GM19324 (cell line): ENCODE measurements at regions not wholly inside any gene's neighbourhood (a gene's known extent, or its start where the extent isn't known, plus 50 kb on each side); places are given as distances from the start of the nearest gene placed in this dataset.
"Not testable (repeated sequence)": the region's sequence is repeated elsewhere in the genome, so short reads cannot be mapped to it uniquely, and the experiment has no call there.

ENCODE experiments used
- ATAC-seq: cut with Tn5 transposase; IDR thresholded peaks from one replicate; pipeline ENCODE4 v1.9.1; 2021; ENCODE audit warnings: mild to moderate bottlenecking, moderate library complexity; ENCODE audit not compliant: unreplicated experiment, low FRiP score

DNA sequence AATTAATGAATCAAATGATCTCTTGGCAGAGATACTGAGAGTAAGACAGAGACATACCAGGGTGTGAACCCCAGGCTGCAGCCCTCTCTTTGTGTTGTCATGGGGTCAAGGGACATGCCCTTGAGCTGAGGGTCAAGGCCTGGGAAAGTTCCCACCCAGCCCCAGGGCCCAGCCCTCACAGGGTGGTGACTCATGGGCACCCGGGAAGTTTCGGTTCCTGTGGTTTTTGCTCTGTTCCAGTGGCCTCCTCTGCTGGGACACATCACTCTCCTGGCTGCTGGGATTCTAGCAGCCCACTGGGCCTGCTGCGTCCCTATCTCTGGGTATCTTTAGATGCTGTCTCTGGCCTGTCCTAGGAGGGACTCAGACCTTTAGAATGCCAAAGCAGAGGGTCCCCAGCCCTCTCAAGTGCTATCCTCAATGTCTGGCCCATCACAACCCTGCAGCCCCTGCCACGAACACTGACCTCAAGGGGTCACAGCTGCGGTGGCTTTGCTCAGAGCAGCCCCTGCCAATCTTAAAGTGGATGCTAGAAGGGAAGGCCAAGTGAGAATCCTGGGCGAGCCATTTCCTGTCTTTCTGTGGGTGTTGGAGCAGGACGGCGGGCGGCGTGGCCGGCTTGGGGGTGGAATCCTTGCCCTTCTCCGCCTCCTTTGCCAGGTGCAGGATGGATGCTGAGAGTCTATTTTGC lies 148.4 kb upstream of the TLE3 start:
- ATAC-seq = no peak

DNA sequence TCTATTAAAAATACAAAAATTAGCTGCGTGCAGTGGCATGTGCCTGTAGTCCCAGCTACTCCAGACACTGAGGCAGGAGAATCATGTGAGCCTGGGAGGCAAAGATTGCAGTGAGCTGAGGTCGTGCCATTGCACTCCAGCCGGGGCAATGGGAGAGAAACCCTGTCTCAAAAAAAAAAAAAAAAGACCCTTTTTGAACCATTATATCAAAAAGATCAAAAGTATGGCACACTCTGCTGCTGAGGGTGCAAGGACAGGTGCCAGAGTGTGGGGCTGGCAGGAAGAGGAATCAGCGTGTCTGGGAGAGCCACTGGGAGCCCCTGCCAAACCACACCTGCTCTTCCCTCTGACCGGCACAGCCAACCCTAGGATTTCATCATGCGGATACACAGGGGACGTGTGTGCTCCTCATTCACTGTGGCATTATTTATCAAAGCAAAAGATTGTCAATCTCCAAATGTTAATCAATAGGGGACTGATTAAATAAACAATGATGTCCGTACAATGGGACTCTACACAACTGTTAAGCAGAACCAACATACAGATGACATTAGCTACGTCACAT lies 147.3 kb upstream of the TLE3 start:
- no peak for ATAC-seq

DNA sequence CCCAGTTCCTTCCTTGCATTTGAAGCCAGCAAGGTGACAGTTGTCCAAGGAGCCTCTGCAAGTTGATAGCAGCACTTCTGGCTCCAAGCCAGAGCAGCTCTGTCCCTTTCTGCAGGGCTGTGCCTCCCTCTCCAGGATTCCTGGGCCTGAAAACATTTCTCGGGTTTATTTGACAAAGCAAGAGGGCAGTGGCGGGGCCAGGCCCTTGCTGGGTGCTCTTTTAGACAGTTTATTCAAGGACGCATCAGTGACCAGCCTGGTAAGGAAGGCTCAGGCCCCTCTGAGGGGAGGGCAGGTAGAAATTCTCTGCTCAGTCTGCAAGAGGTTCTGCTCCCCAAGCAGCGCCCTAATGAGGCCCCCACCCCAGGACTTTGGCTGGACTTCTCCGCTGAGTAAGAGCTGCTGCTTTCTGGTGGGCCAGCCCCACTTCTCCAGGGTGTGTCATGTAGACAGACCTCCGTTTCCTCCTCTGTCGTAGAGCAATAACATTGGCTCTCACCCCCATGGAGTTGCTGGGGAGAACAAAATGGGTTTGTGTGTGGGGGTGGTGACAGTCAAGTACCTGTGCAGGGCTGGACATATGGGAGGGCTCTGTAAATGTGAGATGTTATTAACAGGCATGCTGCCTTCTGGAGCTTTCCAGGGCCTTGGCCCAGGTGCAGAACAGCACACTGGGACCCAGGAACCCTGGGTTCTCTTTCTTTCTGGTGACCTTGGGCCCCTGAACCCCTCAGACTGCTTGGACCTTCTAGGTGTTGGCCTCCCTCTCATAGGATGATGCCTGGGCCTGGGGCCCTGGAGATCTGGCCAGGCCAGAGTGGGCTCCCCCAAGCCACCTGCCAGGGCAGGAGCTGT lies 146.2 kb upstream of the TLE3 start:
- no peak for ATAC-seq

DNA sequence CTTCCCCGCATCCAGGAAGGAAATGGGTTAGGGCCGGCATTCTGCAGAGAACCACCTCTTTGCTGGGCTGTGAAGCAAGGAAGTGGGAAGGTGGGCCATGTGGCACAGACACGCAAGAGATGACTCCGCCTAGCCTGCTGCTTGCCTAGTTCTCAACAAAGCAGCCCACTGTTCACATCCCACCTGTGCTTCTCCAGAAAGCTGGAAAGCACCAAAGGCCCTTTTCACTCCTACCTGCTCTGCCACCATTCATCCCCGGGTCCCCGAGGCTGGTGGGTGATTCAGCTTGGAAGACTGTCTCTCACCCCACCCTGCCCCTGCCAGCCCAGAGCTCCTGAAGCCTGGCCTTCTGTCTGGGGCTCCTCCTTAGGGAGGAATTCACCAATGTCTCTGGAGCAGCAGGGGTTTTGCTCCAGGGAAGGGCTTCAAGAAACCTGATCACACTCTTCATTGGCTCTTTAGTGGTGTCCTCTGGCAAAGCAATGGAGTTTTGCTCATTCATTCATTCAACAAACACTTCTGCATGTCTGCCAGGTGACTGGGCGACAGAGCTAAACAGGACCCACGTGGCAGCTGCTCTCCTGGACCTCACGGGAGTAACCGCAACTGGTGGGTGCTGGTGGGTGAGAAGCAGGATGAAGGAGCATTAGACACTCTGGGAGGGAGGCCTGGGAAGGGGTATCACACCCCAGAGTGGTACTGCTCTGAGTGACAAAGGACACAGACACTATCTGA lies 145.4 kb upstream of the TLE3 start:
- ATAC-seq = no peak

DNA sequence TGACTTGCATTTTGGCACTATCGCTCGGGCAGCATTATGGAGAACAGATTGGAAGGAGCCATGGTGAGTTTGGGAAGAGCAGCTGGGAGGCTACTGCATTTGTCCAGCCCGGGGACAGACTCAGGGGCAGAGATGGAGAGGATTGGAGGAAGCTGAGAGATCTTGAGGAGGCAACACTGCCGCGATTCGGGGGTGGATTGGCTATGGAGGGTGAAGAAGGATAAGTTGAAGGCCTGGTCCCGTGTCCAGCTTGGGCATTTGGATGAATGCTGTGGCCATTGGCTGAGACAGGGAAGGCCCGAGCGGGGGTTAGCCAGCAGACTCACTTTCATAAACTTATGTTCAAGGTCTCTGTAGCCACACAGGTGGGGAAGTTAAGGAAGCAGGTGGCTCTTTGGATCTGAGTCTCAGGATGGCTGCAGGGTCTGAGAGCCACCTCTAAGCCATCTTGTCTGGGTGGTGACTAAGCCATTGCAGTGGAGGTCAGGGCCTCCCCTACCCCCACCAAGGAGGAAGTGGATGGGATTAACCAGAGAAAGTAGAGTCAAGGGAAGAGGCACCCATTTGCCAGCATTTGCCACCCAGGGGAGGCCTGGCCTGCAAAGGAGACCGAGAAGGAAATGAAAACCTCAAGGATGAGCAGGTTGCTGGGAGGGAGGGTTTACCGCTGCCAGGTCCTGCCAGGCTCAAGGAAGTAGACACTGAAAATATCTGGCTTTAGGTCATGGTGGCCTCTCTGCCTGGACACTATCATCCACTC lies 144.0 kb upstream of the TLE3 start:
- no peak for ATAC-seq

DNA sequence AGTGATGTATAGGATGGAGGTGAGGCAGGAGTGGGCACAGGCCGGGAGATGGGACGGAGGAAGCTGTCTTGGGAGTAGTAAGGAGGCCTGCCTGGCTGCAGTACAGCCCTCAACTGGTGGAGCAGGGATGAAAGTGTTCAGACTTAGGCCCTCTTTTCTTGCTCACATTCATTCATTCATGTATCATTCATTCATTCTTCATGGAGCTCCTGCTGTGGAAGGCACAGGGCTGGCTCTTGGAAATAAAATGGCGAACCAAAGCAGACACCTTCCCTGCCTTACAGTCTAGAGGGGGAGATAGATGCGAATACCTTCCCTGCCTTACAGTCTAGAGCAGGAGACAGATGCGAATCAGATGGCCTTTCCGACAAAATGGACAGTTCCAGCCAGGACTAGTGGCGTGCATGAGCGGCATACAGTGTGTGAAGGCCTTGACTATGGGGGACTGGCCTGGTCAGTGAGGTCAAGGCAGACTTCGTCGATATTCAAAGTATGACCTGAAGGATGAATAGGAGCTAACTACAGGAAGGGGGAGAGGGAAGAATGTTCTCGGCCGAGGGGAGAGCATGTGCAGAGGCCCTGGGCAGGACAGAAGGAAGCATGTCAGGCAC lies 143.2 kb upstream of the TLE3 start:
- ATAC-seq = no peak

DNA sequence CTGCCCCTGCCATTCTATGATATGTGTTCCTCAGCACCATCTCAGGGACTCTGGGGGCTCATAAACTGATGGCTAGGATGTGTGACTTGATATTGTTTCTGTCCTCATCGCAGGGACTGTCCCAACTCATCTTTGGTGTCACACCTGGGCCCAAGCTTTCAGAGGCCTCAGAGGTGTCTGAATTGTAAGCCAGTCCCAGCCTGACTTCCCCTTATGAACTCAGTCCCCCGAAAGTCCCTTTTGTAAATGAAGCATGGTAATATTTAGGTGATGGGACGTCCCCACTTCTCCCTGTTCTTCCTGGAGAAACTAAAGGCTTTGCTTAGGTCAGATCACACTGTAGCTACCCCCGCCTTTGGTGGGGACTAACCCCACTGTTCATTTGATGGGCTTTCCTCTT lies 142.4 kb upstream of the TLE3 start:
- no peak for ATAC-seq

DNA sequence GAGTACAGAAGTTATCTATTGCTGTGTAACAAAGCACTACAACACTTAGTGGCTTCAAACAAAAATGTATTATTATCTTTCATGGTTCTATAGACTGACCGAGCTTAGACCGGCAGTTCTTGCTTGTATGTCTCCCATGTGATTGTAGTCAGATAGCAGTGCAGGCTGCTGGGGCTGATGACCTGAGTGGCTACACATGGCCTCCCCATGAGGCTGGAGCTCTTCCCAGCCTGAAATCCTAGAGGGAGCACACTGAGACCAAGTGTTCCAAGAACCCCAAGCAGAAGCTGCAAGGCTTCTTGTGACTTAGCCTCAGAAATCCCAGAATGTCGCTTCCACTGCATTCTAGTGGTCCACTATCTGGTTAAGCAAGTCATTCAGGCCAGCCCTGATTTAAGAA lies 141.2 kb upstream of the TLE3 start:
- ATAC-seq = no peak

DNA sequence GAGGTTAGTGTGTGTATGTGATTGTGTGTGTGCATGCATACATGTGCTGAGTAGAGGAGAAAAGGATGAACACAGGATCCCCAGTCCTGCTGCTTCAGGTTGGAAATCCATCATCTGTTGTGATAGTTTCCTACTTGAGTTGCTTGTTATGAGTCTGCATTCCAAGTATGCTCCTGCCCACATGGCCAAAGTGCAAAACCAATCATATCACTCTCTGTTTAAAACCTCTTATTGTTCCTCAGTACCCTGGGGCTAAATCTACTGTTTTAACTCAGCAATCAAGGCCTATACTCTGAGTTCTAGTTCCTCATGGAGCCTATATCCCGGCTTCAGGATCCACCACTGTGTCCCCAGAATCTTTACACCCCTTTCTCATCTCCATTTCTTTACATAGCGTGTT lies 139.9 kb upstream of the TLE3 start:
- no peak for ATAC-seq

DNA sequence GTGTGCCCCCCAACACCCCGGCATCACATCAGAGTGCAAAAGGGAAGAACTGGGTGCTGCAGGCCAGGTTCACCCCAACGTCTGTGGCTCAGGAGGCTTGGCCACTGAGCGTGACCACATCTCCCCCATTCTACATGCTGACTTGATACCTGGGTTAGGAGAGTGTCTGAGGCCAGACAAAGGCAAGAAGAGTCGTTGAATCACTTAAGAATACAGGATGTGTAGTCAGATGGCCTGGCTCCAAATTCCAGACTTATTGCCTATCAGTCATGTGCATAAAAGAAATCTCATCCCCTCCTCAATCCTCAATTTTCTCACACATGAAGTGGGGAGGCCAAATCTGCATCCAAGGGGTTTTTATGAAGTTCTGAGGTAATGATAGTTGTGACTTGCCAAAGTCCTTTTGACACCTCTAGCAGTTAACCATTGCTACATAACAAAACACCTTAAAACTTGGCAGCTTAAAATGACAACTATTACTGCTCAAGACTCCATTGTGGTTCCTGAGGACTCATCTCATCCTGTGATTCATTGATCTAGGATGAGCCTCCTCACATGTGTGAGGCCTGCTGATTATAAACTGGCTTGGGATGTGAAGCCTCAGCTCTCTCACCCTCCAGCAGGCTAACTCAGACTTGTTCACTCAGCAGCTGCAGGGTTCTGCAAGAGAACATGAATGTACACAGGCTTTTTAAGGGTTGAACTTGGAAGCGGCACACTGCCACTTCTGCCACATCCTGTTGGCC lies 138.8 kb upstream of the TLE3 start:
- ATAC-seq = no peak

DNA sequence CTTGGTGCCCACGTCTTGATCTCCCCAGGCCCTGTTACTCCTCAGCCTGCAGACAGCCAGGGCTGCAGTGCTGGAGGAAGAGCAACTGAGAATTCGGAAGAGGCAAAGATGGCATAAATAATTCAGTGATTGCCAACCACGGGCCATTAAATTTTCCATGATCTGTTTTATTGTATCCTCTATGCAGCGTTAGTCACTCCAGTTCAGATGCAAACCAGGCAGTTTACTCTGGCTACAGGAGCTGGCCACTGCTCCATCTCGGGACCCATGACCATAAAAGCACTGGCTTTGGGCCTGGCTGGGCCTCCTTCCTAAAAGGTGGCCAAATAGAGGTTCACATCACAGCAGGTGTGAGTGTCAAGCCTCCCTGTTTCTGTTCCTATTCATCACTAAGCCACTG lies 137.6 kb upstream of the TLE3 start:
- ATAC-seq = no peak

DNA sequence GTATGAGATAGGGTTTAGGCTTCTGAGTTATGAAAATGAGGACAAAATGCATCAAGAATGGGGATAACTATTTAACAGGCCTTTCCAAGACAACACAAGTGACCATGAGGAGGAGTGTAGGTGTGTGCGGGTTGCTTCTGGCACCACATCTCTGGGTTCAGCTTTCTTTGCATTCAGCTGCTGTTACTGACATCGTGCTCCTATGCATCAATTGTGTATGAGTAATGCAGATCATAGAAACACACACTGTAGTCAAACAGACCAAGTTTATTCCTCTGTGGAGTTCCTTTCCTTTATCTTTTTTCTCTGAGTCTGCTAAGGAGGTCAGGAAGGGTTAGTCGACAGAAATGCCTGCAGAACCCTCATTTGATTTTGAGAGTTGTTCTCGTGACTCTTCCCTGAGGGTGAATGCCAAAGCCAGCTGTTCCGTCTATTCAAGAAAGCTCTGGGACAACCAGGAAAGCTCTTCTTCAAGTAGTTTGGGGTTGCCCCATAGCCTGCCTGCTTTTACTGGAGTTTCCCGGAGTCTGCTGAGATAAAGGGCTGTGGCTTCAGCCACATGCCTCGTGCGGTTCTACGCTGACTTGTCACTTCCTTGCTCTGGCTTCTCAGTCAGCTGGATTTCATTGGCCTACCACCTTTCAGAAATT lies 136.7 kb upstream of the TLE3 start:
- ATAC-seq = no peak

DNA sequence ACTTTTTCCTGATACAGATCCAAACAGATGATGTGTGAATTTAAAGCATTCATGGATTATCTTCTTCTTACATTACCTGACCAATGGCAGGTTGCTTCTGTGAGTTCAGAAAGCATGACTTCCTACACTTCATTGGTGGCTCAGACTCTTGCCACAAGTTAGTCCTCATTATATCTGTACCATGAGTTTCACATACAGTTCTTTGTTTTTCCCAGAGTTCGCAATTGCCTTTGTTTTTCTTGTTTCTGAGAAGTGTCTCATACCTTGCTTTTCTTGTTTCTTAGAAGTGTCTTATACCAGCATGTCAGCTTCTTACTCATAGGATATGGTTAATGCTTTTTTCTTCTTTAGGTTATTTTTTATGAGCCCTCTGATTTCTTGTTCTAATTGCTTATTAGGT lies 133.8 kb upstream of the TLE3 start:
- ATAC-seq = no peak

DNA sequence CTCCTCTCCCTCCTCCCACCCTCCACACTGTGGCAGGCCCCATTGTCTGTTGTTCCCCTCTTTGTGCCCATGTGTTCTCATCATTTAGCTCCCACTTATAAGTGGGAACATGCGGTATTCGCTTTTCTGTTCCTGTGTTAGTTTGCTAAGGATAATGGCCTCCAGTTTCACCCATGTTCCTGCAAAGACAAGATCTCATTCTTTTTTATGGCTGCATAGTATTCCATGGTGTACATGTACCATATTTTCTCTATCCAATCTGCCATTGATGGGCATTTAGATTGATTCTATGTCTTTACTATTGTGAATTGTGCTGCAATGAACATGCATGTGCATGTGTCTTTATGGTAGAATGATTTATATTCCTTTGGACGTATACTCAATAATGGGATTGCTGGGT lies 130.2 kb upstream of the TLE3 start:
- ATAC-seq = not testable (repeated sequence)

DNA sequence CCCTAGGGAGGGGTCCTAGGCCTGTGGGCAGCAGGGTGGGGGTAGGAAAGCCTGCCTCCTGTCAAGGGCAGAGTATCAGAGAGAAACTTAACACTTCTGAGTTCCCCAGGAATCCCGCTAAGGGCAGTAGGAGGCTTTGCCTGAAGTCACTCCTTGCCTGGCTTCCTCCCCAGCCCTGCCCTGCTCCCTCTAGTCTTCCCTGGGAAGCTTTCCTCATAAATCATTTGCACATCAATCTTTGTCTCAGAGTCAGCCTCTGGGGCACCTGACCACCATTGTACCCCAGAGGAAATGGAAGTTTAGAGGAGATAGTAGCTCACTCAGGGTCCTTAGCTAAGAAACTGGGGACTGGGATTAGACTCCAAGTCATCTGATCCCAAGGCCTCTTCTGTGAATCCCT lies 129.4 kb upstream of the TLE3 start:
- no peak for ATAC-seq

DNA sequence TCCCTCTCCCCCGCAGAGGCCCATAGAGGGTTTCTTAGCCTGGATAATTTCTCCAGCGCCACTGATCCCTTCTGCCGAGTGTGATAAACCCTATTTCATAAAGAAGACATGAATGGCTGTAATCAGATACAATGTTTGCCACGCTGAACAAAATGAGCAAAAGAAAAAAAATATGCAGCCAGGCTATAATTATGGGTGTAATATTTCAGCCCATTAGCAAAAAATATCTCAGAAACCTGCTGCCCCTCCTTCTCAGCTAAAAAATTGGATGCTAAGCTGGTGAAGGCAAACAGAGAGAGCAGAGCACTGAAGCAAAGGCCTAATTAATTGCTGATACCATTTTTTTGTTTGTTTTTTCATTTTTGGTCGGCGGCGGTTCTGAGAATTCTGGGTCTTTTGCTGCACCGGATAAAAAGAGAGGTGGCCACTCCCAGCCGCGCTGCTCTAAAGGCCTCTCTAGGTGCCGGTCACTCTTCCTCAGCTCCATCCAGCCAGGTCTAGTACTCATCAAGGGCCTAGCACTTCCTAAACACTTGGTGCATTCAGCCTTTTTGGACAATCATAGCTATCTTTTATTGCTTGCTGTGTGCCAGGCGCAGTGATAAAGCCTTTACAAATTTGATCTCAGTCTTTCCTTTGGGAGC lies 128.7 kb upstream of the TLE3 start:
- no peak for ATAC-seq

DNA sequence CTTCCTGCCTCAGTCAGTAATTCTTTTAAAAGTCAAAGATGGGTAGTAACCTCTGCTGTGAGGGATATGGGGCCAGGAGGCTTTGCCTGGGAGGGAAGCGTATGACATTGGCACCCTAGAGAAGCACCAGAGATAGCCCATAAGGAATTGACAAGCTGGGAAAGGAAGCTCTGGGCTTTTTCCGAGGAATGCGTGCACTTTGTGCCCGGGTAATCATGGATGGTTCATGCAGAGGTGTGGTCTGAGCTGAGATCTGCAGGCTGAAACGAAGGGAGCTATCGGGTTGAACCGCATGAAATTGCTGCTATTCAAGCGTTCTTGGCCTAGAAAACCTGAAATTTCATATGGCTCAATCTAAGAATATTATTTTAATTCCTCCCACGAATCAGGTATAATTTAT lies 127.7 kb upstream of the TLE3 start:
- ATAC-seq = no peak

DNA sequence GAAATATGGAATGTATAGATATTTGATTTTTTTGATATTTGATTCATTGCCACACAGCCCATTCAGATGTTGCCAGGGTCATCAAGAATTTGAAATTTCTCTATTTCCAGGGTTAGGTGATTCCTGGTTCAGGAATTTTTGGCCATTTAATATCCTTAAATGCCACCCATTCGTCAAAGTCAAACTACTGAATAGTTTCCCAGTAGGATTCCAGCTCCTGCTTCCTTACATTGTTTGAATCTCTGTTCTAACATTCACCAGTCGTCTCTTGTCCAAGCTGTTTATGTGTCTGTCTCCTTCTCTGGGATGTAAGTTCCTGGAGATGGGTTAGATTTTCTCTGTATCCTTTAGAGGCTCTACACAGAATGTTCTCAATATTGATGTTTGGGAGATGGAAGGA lies 124.9 kb upstream of the TLE3 start:
- no peak for ATAC-seq
